ENCODE measurements at regions not wholly inside any gene's neighbourhood (a gene's known extent, or its start where the extent isn't known, plus 50 kb on each side); places are given as distances from the start of the nearest gene placed in this dataset.

- Histone ChIP-seq H3K4me3 (ENCODE audit: insufficient read depth, low read depth, low read length) (no peak overlapping the region), H3K4me1 (ENCODE audit: control insufficient read depth, insufficient read depth, low read length) (peaks cover 21% of the 10 kb centered on the region), H3K27me3 (ENCODE audit: control insufficient read depth, insufficient read depth, low read length, poor library complexity, severe bottlenecking) (no peaks in the 10 kb centered on the region), H3K9me3 (ENCODE audit: control insufficient read depth, low read length) (no peaks in the 10 kb centered on the region), H3K36me3 (ENCODE audit: control insufficient read depth, insufficient read depth, low read length) (no peaks in the 10 kb centered on the region), H3K27ac (ENCODE audit: insufficient read depth, low read depth, low read length, poor library complexity, severe bottlenecking) (no peak overlapping the region)
- 94 to 95% methylated on average over 3 of the region's 3 CpGs for WGBS, 2 experiments
Measured at GRCh38 chr9:86859056-86859455, 88.2 kb downstream of the GAS1 start.

GRCh38 chr9:86858009-86858408 lies 89.3 kb downstream of the GAS1 start:
- no CpG with 5 or more reads among the region's 1 CpG for WGBS, 2 experiments
- H3K36me3 ChIP-seq (ENCODE audit: control insufficient read depth, insufficient read depth, low read length): no peaks in the 10 kb centered on the region
- H3K9me3 ChIP-seq (ENCODE audit: control insufficient read depth, low read length): no peaks in the 10 kb centered on the region
- no peak overlapping the region for H3K27ac ChIP-seq (ENCODE audit: insufficient read depth, low read depth, low read length, poor library complexity, severe bottlenecking)
- H3K4me1 ChIP-seq (ENCODE audit: control insufficient read depth, insufficient read depth, low read length): peaks cover 21% of the 10 kb centered on the region
- H3K27me3 ChIP-seq (ENCODE audit: control insufficient read depth, insufficient read depth, low read length, poor library complexity, severe bottlenecking): no peaks in the 10 kb centered on the region
- no peak overlapping the region for H3K4me3 ChIP-seq (ENCODE audit: insufficient read depth, low read depth, low read length)

DNA sequence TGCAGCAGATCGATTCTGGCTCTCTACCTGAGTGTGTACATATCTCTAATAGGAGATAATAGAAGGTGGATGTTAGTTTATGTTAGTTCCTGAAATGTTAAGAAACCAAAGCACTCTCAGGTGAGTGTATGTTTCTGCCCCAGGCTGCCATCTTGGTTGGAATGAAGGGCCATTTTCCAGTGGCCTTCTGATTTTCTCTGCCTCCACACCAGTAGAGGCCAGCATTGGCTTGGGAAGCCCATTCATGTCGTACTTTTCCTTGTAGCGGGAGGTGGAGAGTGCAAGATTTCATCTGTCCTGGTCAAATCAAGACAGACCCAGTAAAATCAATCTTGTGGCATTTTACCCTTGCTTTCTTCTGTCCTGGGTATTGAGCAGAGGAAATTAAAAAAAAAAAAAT lies 91.0 kb downstream of the GAS1 start:
- 94% methylated on average over 3 of the region's 3 CpGs for WGBS, 2 experiments
- no peaks in the 10 kb centered on the region for H3K27me3 ChIP-seq (ENCODE audit: control insufficient read depth, insufficient read depth, low read length, poor library complexity, severe bottlenecking)
- H3K4me1 ChIP-seq (ENCODE audit: control insufficient read depth, insufficient read depth, low read length): peaks cover 21% of the 10 kb centered on the region
- no peaks in the 10 kb centered on the region for H3K9me3 ChIP-seq (ENCODE audit: control insufficient read depth, low read length)
- H3K4me3 ChIP-seq (ENCODE audit: insufficient read depth, low read depth, low read length): no peak overlapping the region
- no peak overlapping the region for H3K27ac ChIP-seq (ENCODE audit: insufficient read depth, low read depth, low read length, poor library complexity, severe bottlenecking)
- H3K36me3 ChIP-seq (ENCODE audit: control insufficient read depth, insufficient read depth, low read length): no peaks in the 10 kb centered on the region

- Histone ChIP-seq H3K36me3 (ENCODE audit: control insufficient read depth, insufficient read depth, low read length) (no peaks in the 10 kb centered on the region), H3K27ac (ENCODE audit: insufficient read depth, low read depth, low read length, poor library complexity, severe bottlenecking) (peak overlapping the region; percentile 44), H3K27me3 (ENCODE audit: control insufficient read depth, insufficient read depth, low read length, poor library complexity, severe bottlenecking) (no peaks in the 10 kb centered on the region), H3K4me1 (ENCODE audit: control insufficient read depth, insufficient read depth, low read length) (peaks cover 21% of the 10 kb centered on the region), H3K4me3 (ENCODE audit: insufficient read depth, low read depth, low read length) (no peak overlapping the region), H3K9me3 (ENCODE audit: control insufficient read depth, low read length) (no peaks in the 10 kb centered on the region)
- 29 to 34% methylated on average over 4 to 5 of the region's 5 CpGs for WGBS, 2 experiments
Measured at GRCh38 chr9:86854898-86855523, 92.3 kb downstream of the GAS1 start.

DNA sequence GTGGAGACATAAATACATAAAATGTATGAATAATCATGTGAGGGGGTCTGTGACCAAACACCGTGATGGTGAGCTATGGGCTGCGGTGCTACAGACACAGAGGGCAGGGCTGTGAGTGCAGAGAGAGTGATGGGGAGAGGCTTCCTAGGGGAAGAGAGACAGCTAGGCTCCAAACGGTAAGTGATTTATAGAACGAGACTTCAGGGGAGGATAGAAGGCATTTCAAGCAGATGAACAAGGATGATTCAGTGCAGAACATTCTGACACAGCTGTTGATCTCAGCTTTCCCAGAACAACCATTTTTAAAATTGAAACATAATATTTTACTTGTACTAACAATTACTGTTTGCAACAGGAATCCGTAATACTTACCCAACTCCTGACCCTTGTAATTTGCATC lies 100.7 kb downstream of the GAS1 start:
- H3K4me1 ChIP-seq (ENCODE audit: control insufficient read depth, insufficient read depth, low read length): no peaks in the 10 kb centered on the region
- no peak overlapping the region for H3K4me3 ChIP-seq (ENCODE audit: insufficient read depth, low read depth, low read length)
- no peaks in the 10 kb centered on the region for H3K36me3 ChIP-seq (ENCODE audit: control insufficient read depth, insufficient read depth, low read length)
- H3K9me3 ChIP-seq (ENCODE audit: control insufficient read depth, low read length): no peaks in the 10 kb centered on the region
- 87% methylated on average over 4 to 5 of the region's 5 CpGs for WGBS, 2 experiments
- no peaks in the 10 kb centered on the region for H3K27me3 ChIP-seq (ENCODE audit: control insufficient read depth, insufficient read depth, low read length, poor library complexity, severe bottlenecking)
- no peak overlapping the region for H3K27ac ChIP-seq (ENCODE audit: insufficient read depth, low read depth, low read length, poor library complexity, severe bottlenecking)

DNA sequence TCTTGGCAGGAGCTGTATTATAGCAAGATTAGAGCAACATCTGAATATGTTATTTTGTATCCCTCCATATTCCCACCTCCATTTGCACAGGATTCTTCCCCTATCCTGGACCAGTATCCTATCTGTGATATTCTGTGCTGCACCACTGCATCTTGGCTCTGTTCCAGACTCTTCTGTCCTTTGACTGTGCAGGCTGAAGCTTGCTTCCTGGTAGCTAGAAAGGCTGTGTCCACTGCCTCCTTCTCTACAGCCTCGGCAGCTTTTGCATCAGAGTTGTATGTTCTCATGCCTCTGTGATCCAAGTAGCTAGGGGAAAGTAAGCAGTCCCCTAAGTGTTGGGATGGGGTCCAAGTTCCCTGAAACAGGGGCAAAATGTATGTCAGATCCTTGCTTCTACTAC lies 104.1 kb downstream of the GAS1 start:
- no peaks in the 10 kb centered on the region for H3K36me3 ChIP-seq (ENCODE audit: control insufficient read depth, insufficient read depth, low read length)
- no peak overlapping the region for H3K4me3 ChIP-seq (ENCODE audit: insufficient read depth, low read depth, low read length)
- no peaks in the 10 kb centered on the region for H3K9me3 ChIP-seq (ENCODE audit: control insufficient read depth, low read length)
- H3K27ac ChIP-seq (ENCODE audit: insufficient read depth, low read depth, low read length, poor library complexity, severe bottlenecking): no peak overlapping the region
- 83 to 94% methylated on average over 1 of the region's 1 CpG for WGBS, 2 experiments
- no peaks in the 10 kb centered on the region for H3K27me3 ChIP-seq (ENCODE audit: control insufficient read depth, insufficient read depth, low read length, poor library complexity, severe bottlenecking)
- no peaks in the 10 kb centered on the region for H3K4me1 ChIP-seq (ENCODE audit: control insufficient read depth, insufficient read depth, low read length)

- Histone ChIP-seq H3K4me1 (ENCODE audit: control insufficient read depth, insufficient read depth, low read length) (no peaks in the 10 kb centered on the region), H3K27ac (ENCODE audit: insufficient read depth, low read depth, low read length, poor library complexity, severe bottlenecking) (no peak overlapping the region), H3K27me3 (ENCODE audit: control insufficient read depth, insufficient read depth, low read length, poor library complexity, severe bottlenecking) (no peaks in the 10 kb centered on the region), H3K36me3 (ENCODE audit: control insufficient read depth, insufficient read depth, low read length) (no peaks in the 10 kb centered on the region), H3K4me3 (ENCODE audit: insufficient read depth, low read depth, low read length) (no peak overlapping the region), H3K9me3 (ENCODE audit: control insufficient read depth, low read length) (no peaks in the 10 kb centered on the region)
- 92 to 95% methylated on average over 6 of the region's 6 CpGs for WGBS, 2 experiments
Measured at GRCh38 chr9:86842573-86842972, 104.7 kb downstream of the GAS1 start.

- Histone ChIP-seq H3K4me3 (ENCODE audit: insufficient read depth, low read depth, low read length) (no peak overlapping the region), H3K27me3 (ENCODE audit: control insufficient read depth, insufficient read depth, low read length, poor library complexity, severe bottlenecking) (no peaks in the 10 kb centered on the region), H3K4me1 (ENCODE audit: control insufficient read depth, insufficient read depth, low read length) (no peaks in the 10 kb centered on the region), H3K36me3 (ENCODE audit: control insufficient read depth, insufficient read depth, low read length) (no peaks in the 10 kb centered on the region), H3K27ac (ENCODE audit: insufficient read depth, low read depth, low read length, poor library complexity, severe bottlenecking) (no peak overlapping the region), H3K9me3 (ENCODE audit: control insufficient read depth, low read length) (no peaks in the 10 kb centered on the region)
- WGBS, 2 experiments: 95 to 96% methylated on average over 2 to 3 of the region's 3 CpGs
Measured at GRCh38 chr9:86839522-86839921, 107.8 kb downstream of the GAS1 start.

GRCh38 chr9:86838519-86839497 lies 108.5 kb downstream of the GAS1 start:
- WGBS, 2 experiments: 92 to 93% methylated on average over 16 of the region's 17 CpGs
- Histone ChIP-seq H3K27ac (ENCODE audit: insufficient read depth, low read depth, low read length, poor library complexity, severe bottlenecking) (no peak overlapping the region), H3K4me1 (ENCODE audit: control insufficient read depth, insufficient read depth, low read length) (no peaks in the 10 kb centered on the region)

DNA sequence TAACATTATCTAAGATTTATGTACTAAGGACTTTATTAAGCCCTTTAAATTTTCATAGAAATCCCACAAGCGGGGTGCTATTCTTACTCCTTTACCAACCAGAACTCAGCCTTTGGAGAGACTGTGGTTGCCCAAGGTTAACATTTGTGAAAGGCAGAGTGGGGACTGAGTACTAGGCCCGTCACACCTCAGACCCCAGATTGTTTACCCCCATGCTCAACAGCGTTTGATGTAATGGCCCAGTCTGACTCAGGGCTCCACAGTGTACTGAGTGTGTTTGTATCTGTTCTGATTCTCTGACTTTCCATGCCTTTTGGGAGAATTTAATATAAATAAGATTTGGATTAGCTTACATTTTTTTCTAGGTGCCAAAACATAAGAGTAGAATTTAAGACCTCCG lies 110.0 kb downstream of the GAS1 start:
- WGBS, 2 experiments: 93 to 96% methylated on average over 4 of the region's 4 CpGs
- Histone ChIP-seq H3K9me3 (ENCODE audit: control insufficient read depth, low read length) (no peaks in the 10 kb centered on the region), H3K27ac (ENCODE audit: insufficient read depth, low read depth, low read length, poor library complexity, severe bottlenecking) (no peak overlapping the region), H3K27me3 (ENCODE audit: control insufficient read depth, insufficient read depth, low read length, poor library complexity, severe bottlenecking) (no peaks in the 10 kb centered on the region), H3K4me3 (ENCODE audit: insufficient read depth, low read depth, low read length) (no peak overlapping the region), H3K36me3 (ENCODE audit: control insufficient read depth, insufficient read depth, low read length) (no peaks in the 10 kb centered on the region), H3K4me1 (ENCODE audit: control insufficient read depth, insufficient read depth, low read length) (no peaks in the 10 kb centered on the region)

More at GRCh38 chr9:86838519-86839497, 108.5 kb downstream of the GAS1 start:
- no peak overlapping the region for H3K4me3 ChIP-seq (ENCODE audit: insufficient read depth, low read depth, low read length)
- no peaks in the 10 kb centered on the region for H3K36me3 ChIP-seq (ENCODE audit: control insufficient read depth, insufficient read depth, low read length)
- no peaks in the 10 kb centered on the region for H3K9me3 ChIP-seq (ENCODE audit: control insufficient read depth, low read length)
- no peaks in the 10 kb centered on the region for H3K27me3 ChIP-seq (ENCODE audit: control insufficient read depth, insufficient read depth, low read length, poor library complexity, severe bottlenecking)

All from ectodermal cell (in vitro differentiated cells).